Fibroblast of gingiva (primary cell): ENCODE measurements at regions not wholly inside any gene's neighbourhood (a gene's known extent, or its start where the extent isn't known, plus 50 kb on each side); places are given as distances from the start of the nearest gene placed in this dataset.

Experiments
- DNase-seq: peaks from one replicate; pipeline ENCODE4 v3.0.0-alpha.2; 2011; ENCODE audit warnings: low read depth

GRCh38 chr20:40960101-40960500 is 68.5 kb upstream of the TOP1 start:
- DNase-seq, result no peak

GRCh38 chr20:40960521-40960956 is 68.1 kb upstream of the TOP1 start:
- DNase-seq, result peak; percentile 26

- no peak for DNase-seq
These were observed 67.4 kb upstream of the TOP1 start for GRCh38 chr20:40961176-40961575.

- DNase-seq, result peak; percentile 58
These were observed 66.7 kb upstream of the TOP1 start for GRCh38 chr20:40961686-40962640.

- DNase-seq, result peak; percentile 38
These were observed 65.7 kb upstream of the TOP1 start for GRCh38 chr20:40962733-40963504.

- DNase-seq, result no peak
These were observed 65.1 kb upstream of the TOP1 start for GRCh38 chr20:40963505-40963845.

GRCh38 chr20:40965671-40966070 is 63.0 kb upstream of the TOP1 start:
- DNase-seq, result no peak

GRCh38 chr20:40966103-40966502 is 62.5 kb upstream of the TOP1 start:
- DNase-seq, result no peak

GRCh38 chr20:40966516-40967185 is 62.0 kb upstream of the TOP1 start:
- DNase-seq, result no peak

- DNase-seq, result no peak
These were observed 60.9 kb upstream of the TOP1 start for GRCh38 chr20:40967700-40968099.

- DNase-seq, result peak; percentile 68
These were observed 59.6 kb upstream of the TOP1 start for GRCh38 chr20:40968816-40969562.

GRCh38 chr20:40970218-40970617 is 58.4 kb upstream of the TOP1 start:
- DNase-seq, result no peak

GRCh38 chr20:40977218-40977617 is 51.4 kb upstream of the TOP1 start:
- no peak for DNase-seq

GRCh38 chr20:40978761-40979160 is 49.9 kb upstream of the TOP1 start:
- DNase-seq, result no peak
